ENCODE measurements at regions not wholly inside any gene's neighbourhood (a gene's known extent, or its start where the extent isn't known, plus 50 kb on each side); places are given as distances from the start of the nearest gene placed in this dataset.

- Histone ChIP-seq H3K36me3 (ENCODE audit: control insufficient read depth, insufficient read depth, low read length) (no peaks in the 10 kb centered on the region), H3K4me3 (ENCODE audit: low read length) (no peak overlapping the region), H3K27ac (ENCODE audit: low read length) (no peak overlapping the region), H3K9me3 (replicated peaks; ENCODE audit: control insufficient read depth, low read depth, low read length) (no peaks in the 10 kb centered on the region), H3K4me1 (ENCODE audit: control insufficient read depth, insufficient read depth, low read length) (peaks cover 3% of the 10 kb centered on the region), H3K27me3 (ENCODE audit: control insufficient read depth, insufficient read depth, low read length) (no peaks in the 10 kb centered on the region)
- no peak for DNase-seq
- WGBS (ENCODE audit: insufficient coverage) = 100% methylated on average over 1 of the region's 3 CpGs
Measured at GRCh38 chr18:68438536-68438935, 276.4 kb downstream of the TMX3 start.

GRCh38 chr18:68436485-68436884 is 278.4 kb downstream of the TMX3 start:
- no CpG with 5 or more reads among the region's 5 CpGs for WGBS (ENCODE audit: insufficient coverage)
- Histone ChIP-seq H3K27ac (ENCODE audit: low read length) (no peak overlapping the region), H3K27me3 (ENCODE audit: control insufficient read depth, insufficient read depth, low read length) (no peaks in the 10 kb centered on the region), H3K36me3 (ENCODE audit: control insufficient read depth, insufficient read depth, low read length) (no peaks in the 10 kb centered on the region), H3K9me3 (replicated peaks; ENCODE audit: control insufficient read depth, low read depth, low read length) (no peaks in the 10 kb centered on the region), H3K4me3 (ENCODE audit: low read length) (no peak overlapping the region), H3K4me1 (ENCODE audit: control insufficient read depth, insufficient read depth, low read length) (peaks cover 3% of the 10 kb centered on the region)
- DNase-seq = no peak

DNA sequence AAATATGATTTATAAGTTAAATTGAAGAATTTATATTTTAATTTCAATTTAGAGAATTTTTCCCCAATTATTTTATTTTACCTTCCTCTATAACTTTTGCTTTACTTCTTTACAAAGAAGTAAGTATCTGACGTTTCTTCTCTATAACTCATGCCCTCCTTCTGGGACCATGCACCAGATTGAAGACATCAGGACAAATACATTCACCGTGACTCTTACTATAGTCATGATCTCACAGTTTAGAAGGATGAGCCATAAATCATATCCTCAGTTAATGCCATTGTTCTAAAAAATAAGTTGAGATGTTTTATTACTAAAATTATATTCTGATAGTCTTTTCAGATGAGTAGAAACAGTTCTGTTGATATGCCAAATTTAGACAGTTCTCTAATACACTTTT is 279.3 kb downstream of the TMX3 start:
- Histone ChIP-seq H3K27me3 (ENCODE audit: control insufficient read depth, insufficient read depth, low read length) (no peaks in the 10 kb centered on the region), H3K9me3 (replicated peaks; ENCODE audit: control insufficient read depth, low read depth, low read length) (no peaks in the 10 kb centered on the region), H3K4me1 (ENCODE audit: control insufficient read depth, insufficient read depth, low read length) (peaks cover 3% of the 10 kb centered on the region), H3K4me3 (ENCODE audit: low read length) (no peak overlapping the region), H3K27ac (ENCODE audit: low read length) (no peak overlapping the region), H3K36me3 (ENCODE audit: control insufficient read depth, insufficient read depth, low read length) (no peaks in the 10 kb centered on the region)
- DNase-seq = no peak
- WGBS (ENCODE audit: insufficient coverage) = no CpG with 5 or more reads among the region's 2 CpGs

- Histone ChIP-seq H3K4me1 (ENCODE audit: control insufficient read depth, insufficient read depth, low read length) (peaks cover 6% of the 10 kb centered on the region), H3K4me3 (ENCODE audit: low read length) (no peak overlapping the region), H3K36me3 (ENCODE audit: control insufficient read depth, insufficient read depth, low read length) (no peaks in the 10 kb centered on the region), H3K9me3 (replicated peaks; ENCODE audit: control insufficient read depth, low read depth, low read length) (no peaks in the 10 kb centered on the region), H3K27ac (ENCODE audit: low read length) (no peak overlapping the region), H3K27me3 (ENCODE audit: control insufficient read depth, insufficient read depth, low read length) (no peaks in the 10 kb centered on the region)
- no peak for DNase-seq
- WGBS (ENCODE audit: insufficient coverage) = 70% methylated on average over 2 of the region's 5 CpGs
Measured at GRCh38 chr18:68431922-68432198, 283.0 kb downstream of the TMX3 start.

GRCh38 chr18:68431111-68431921 is 283.6 kb downstream of the TMX3 start:
- Histone ChIP-seq H3K4me3 (ENCODE audit: low read length) (no peak overlapping the region), H3K27me3 (ENCODE audit: control insufficient read depth, insufficient read depth, low read length) (no peaks in the 10 kb centered on the region), H3K9me3 (replicated peaks; ENCODE audit: control insufficient read depth, low read depth, low read length) (no peaks in the 10 kb centered on the region), H3K4me1 (ENCODE audit: control insufficient read depth, insufficient read depth, low read length) (peaks cover 6% of the 10 kb centered on the region), H3K27ac (ENCODE audit: low read length) (no peak overlapping the region), H3K36me3 (ENCODE audit: control insufficient read depth, insufficient read depth, low read length) (no peaks in the 10 kb centered on the region)
- no peak for DNase-seq
- 76% methylated on average over 4 of the region's 6 CpGs for WGBS (ENCODE audit: insufficient coverage)

GRCh38 chr18:68429841-68430240 is 285.1 kb downstream of the TMX3 start:
- Histone ChIP-seq H3K27me3 (ENCODE audit: control insufficient read depth, insufficient read depth, low read length) (no peaks in the 10 kb centered on the region), H3K27ac (ENCODE audit: low read length) (no peak overlapping the region), H3K4me3 (ENCODE audit: low read length) (no peak overlapping the region), H3K36me3 (ENCODE audit: control insufficient read depth, insufficient read depth, low read length) (no peaks in the 10 kb centered on the region), H3K9me3 (replicated peaks; ENCODE audit: control insufficient read depth, low read depth, low read length) (no peaks in the 10 kb centered on the region), H3K4me1 (ENCODE audit: control insufficient read depth, insufficient read depth, low read length) (peaks cover 6% of the 10 kb centered on the region)
- no peak for DNase-seq
- WGBS (ENCODE audit: insufficient coverage) = no CpG with 5 or more reads among the region's 2 CpGs

GRCh38 chr18:68429111-68429510 is 285.8 kb downstream of the TMX3 start:
- Histone ChIP-seq H3K9me3 (replicated peaks; ENCODE audit: control insufficient read depth, low read depth, low read length) (no peaks in the 10 kb centered on the region), H3K27ac (ENCODE audit: low read length) (no peak overlapping the region), H3K4me3 (ENCODE audit: low read length) (no peak overlapping the region), H3K4me1 (ENCODE audit: control insufficient read depth, insufficient read depth, low read length) (peaks cover 6% of the 10 kb centered on the region), H3K27me3 (ENCODE audit: control insufficient read depth, insufficient read depth, low read length) (no peaks in the 10 kb centered on the region), H3K36me3 (ENCODE audit: control insufficient read depth, insufficient read depth, low read length) (no peaks in the 10 kb centered on the region)
- no peak for DNase-seq
- no CpG with 5 or more reads among the region's 6 CpGs for whole genome bisulfite sequencing (ENCODE audit: insufficient coverage)

GRCh38 chr18:68428661-68429060 is 286.2 kb downstream of the TMX3 start:
- WGBS (ENCODE audit: insufficient coverage) = no CpG with 5 or more reads among the region's 2 CpGs
- peak overlapping the region; percentile 53 for H3K27ac ChIP-seq (ENCODE audit: low read length)
- DNase-seq = no peak

DNA sequence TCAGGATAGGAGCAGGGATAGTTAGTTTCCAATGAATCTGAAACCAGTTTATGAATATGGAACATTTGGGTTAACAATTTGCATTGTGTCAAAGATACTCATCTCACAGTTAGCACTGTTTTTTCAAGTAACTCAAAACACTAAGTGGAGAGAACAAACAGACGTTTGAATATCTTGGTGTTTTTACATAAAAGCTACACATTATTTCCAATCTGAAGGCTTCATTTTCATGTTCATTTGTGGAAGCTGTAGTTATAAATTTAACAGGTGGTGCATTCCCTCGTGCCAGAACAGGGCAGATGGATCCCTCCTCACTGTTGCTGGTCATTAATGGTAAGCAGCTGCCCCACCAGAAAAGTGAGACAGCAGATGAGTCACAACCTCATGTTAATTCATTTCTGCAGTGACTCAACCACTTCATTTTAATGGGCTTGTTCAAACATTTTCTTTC is 286.9 kb downstream of the TMX3 start:
- peak; percentile 79 for DNase-seq
- H3K27me3 ChIP-seq (ENCODE audit: control insufficient read depth, insufficient read depth, low read length) = no peaks in the 10 kb centered on the region
- H3K27ac ChIP-seq (ENCODE audit: low read length) = peak overlapping the region; percentile 53
- H3K36me3 ChIP-seq (ENCODE audit: control insufficient read depth, insufficient read depth, low read length) = no peaks in the 10 kb centered on the region
- no CpG with 5 or more reads among the region's 2 CpGs for WGBS (ENCODE audit: insufficient coverage)
- peaks cover 6% of the 10 kb centered on the region for H3K4me1 ChIP-seq (ENCODE audit: control insufficient read depth, insufficient read depth, low read length)
- H3K4me3 ChIP-seq (ENCODE audit: low read length) = no peak overlapping the region
- H3K9me3 ChIP-seq (replicated peaks; ENCODE audit: control insufficient read depth, low read depth, low read length) = no peaks in the 10 kb centered on the region

More at GRCh38 chr18:68428661-68429060, 286.2 kb downstream of the TMX3 start:
- Histone ChIP-seq H3K4me3 (ENCODE audit: low read length) (no peak overlapping the region), H3K9me3 (replicated peaks; ENCODE audit: control insufficient read depth, low read depth, low read length) (no peaks in the 10 kb centered on the region), H3K27me3 (ENCODE audit: control insufficient read depth, insufficient read depth, low read length) (no peaks in the 10 kb centered on the region), H3K36me3 (ENCODE audit: control insufficient read depth, insufficient read depth, low read length) (no peaks in the 10 kb centered on the region), H3K4me1 (ENCODE audit: control insufficient read depth, insufficient read depth, low read length) (peaks cover 6% of the 10 kb centered on the region)

- Histone ChIP-seq H3K27me3 (ENCODE audit: control insufficient read depth, insufficient read depth, low read length) (no peaks in the 10 kb centered on the region), H3K9me3 (replicated peaks; ENCODE audit: control insufficient read depth, low read depth, low read length) (no peaks in the 10 kb centered on the region), H3K36me3 (ENCODE audit: control insufficient read depth, insufficient read depth, low read length) (no peaks in the 10 kb centered on the region), H3K4me3 (ENCODE audit: low read length) (no peak overlapping the region), H3K27ac (ENCODE audit: low read length) (peak overlapping the region; percentile 31), H3K4me1 (ENCODE audit: control insufficient read depth, insufficient read depth, low read length) (peaks cover 6% of the 10 kb centered on the region)
- 61% methylated on average over 3 of the region's 5 CpGs for WGBS (ENCODE audit: insufficient coverage)
- no peak for DNase-seq
Measured at GRCh38 chr18:68426731-68427315, 288.1 kb downstream of the TMX3 start.

All from muscle of leg (tissue), 3 donors.